22Rv1 (cell line): ENCODE measurements at regions not wholly inside any gene's neighbourhood (a gene's known extent, or its start where the extent isn't known, plus 50 kb on each side); places are given as distances from the start of the nearest gene placed in this dataset.

Experiments
- CTCF ChIP-seq: fragments of 450-650 bp; IDR thresholded peaks from 2 replicates; pipeline ENCODE4 v1.5.1; 2017; ENCODE audit warnings: mild to moderate bottlenecking
- ZFX ChIP-seq: fragments of 450-650 bp; IDR thresholded peaks from 2 replicates; pipeline ENCODE4 v1.6.1; 2017; ENCODE audit warnings: antibody characterized with exemption, borderline replicate concordance

- no peak for TF ChIP-seq CTCF
- TF ChIP-seq ZFX = no peak
These were observed 85.2 kb upstream of the ECI2 start for GRCh38 chr6:4220558-4220957.
